ENCODE measurements at regions not wholly inside any gene's neighbourhood (a gene's known extent, or its start where the extent isn't known, plus 50 kb on each side); places are given as distances from the start of the nearest gene placed in this dataset.

- DNase-seq, result no peak
Observed at GRCh38 chr14:101196795-101197590, 293.5 kb upstream of the RTL1 start.

- no peak for DNase-seq
Observed at GRCh38 chr14:101197595-101198397, 294.3 kb upstream of the RTL1 start.

- DNase-seq, result no peak
Observed at GRCh38 chr14:101198398-101199027, 295.0 kb upstream of the RTL1 start.

- no peak for DNase-seq
Observed at GRCh38 chr14:101199028-101199770, 295.7 kb upstream of the RTL1 start.

- DNase-seq, result no peak
Observed at GRCh38 chr14:101200008-101200649, 296.6 kb upstream of the RTL1 start.

- DNase-seq, result no peak
Observed at GRCh38 chr14:101200650-101201516, 297.4 kb upstream of the RTL1 start.

- DNase-seq, result no peak
Observed at GRCh38 chr14:101201535-101202151, 298.1 kb upstream of the RTL1 start.

GRCh38 chr14:101202627-101203404, 299.3 kb upstream of the RTL1 start:
- DNase-seq, result no peak

- no peak for DNase-seq
Observed at GRCh38 chr14:101206556-101206955, 303.0 kb upstream of the RTL1 start.

- DNase-seq, result no peak
Observed at GRCh38 chr14:101207041-101207440, 303.5 kb upstream of the RTL1 start.

- DNase-seq, result no peak
Observed at GRCh38 chr14:101207897-101208296, 304.4 kb upstream of the RTL1 start.

GRCh38 chr14:101209594-101209993, 306.1 kb upstream of the RTL1 start:
- no peak for DNase-seq

- no peak for DNase-seq
Observed at GRCh38 chr14:101215266-101215665, 311.7 kb upstream of the RTL1 start.

GRCh38 chr14:101215927-101216326, 312.4 kb upstream of the RTL1 start:
- no peak for DNase-seq

GRCh38 chr14:101216366-101217079, 313.0 kb upstream of the RTL1 start:
- DNase-seq, result no peak

- DNase-seq, result no peak
Observed at GRCh38 chr14:101217080-101217463, 313.6 kb upstream of the RTL1 start.

- no peak for DNase-seq
Observed at GRCh38 chr14:101217616-101218371, 314.3 kb upstream of the RTL1 start.

- DNase-seq, result no peak
Observed at GRCh38 chr14:101219896-101220703, 316.6 kb upstream of the RTL1 start.
